Right hindlimb (tissue), 1 donor: ENCODE measurements at regions not wholly inside any gene's neighbourhood (a gene's known extent, or its start where the extent isn't known, plus 50 kb on each side); places are given as distances from the start of the nearest gene placed in this dataset.

Source experiments
- DNase-seq: peaks from one replicate; pipeline ENCODE4 v3.0.0-alpha.2; 2018

- no peak for DNase-seq
Observed at GRCh38 chr12:88418856-88419497, 161.3 kb downstream of the KITLG start.

- no peak for DNase-seq
Observed at GRCh38 chr12:88419794-88420193, 160.5 kb downstream of the KITLG start.

GRCh38 chr12:88420457-88420856 lies 159.8 kb downstream of the KITLG start:
- DNase-seq, result no peak

GRCh38 chr12:88424791-88425730 lies 155.2 kb downstream of the KITLG start:
- no peak for DNase-seq

- DNase-seq, result no peak
Observed at GRCh38 chr12:88428350-88428749, 151.9 kb downstream of the KITLG start.

GRCh38 chr12:88431246-88431645 lies 149.0 kb downstream of the KITLG start:
- DNase-seq, result no peak

- DNase-seq, result no peak
Observed at GRCh38 chr12:88432531-88433490, 147.5 kb downstream of the KITLG start.

- no peak for DNase-seq
Observed at GRCh38 chr12:88433997-88434703, 146.1 kb downstream of the KITLG start.

- no peak for DNase-seq
Observed at GRCh38 chr12:88435334-88436076, 144.8 kb downstream of the KITLG start.

- DNase-seq, result no peak
Observed at GRCh38 chr12:88437226-88437625, 143.0 kb downstream of the KITLG start.
